IMR-90 (cell line): ENCODE measurements at regions not wholly inside any gene's neighbourhood (a gene's known extent, or its start where the extent isn't known, plus 50 kb on each side); places are given as distances from the start of the nearest gene placed in this dataset.

Experiments
- ATAC-seq: fragments of 200-7000 bp; cut with Tn5 transposase; 2 replicates; pipeline ENCODE4 v1.9.1; 2020; ENCODE audit warnings: low read depth, mild to moderate bottlenecking, moderate library complexity
- BruUV-seq: library from RNA; stranded (reverse); fragments of 400-500 nt; replicated peaks from 2 replicates; lab custom pipeline; 2021; lab: Mats Ljungman, UMichigan
- CTCF ChIA-PET: fragments of 300-600 bp; formaldehyde crosslinking; extraction: SDS; loops from one replicate; lab custom pipeline; 2021; ENCODE audit warnings: antibody characterized with exemption; lab: Yijun Ruan, JAX
- POLR2A ChIA-PET: fragments of 300-600 bp; sonication (Branson Sonifier 250); formaldehyde crosslinking; loops from one replicate; lab custom pipeline; 2022; ENCODE audit warnings: antibody characterized with exemption; ENCODE audit not compliant: unreplicated experiment; lab: Charles Lee
- DNase-seq: peaks from one replicate; pipeline ENCODE4 v3.0.0; 2013
- H2AFZ ChIP-seq: replicated peaks from 2 replicates; pipeline ENCODE3; 2013; ENCODE audit warnings: low read length, mild to moderate bottlenecking; ENCODE audit not compliant: poor library complexity
- H2AK5ac ChIP-seq: 2 replicates; pipeline ENCODE4 v1.6.1; 2013; ENCODE audit warnings: low read depth, low read length, inconsistent platforms
- H2AK9ac ChIP-seq: replicated peaks from 2 replicates; pipeline ENCODE3; 2013; ENCODE audit warnings: mild to moderate bottlenecking, low read depth, low read length, moderate library complexity; ENCODE audit not compliant: poor library complexity
- H2BK120ac ChIP-seq: 2 replicates; pipeline ENCODE4 v1.6.1; 2013; ENCODE audit warnings: low read depth, low read length, inconsistent platforms
- H2BK15ac ChIP-seq: 3 replicates; pipeline ENCODE4 v1.6.1; 2013; ENCODE audit warnings: low read depth, low read length, inconsistent platforms
- H2BK20ac ChIP-seq: 2 replicates; pipeline ENCODE4 v1.6.1; 2013; ENCODE audit warnings: low read depth, mild to moderate bottlenecking, inconsistent platforms, low read length, moderate library complexity
- H2BK5ac ChIP-seq: 2 replicates; pipeline ENCODE4 v1.6.1; 2013; ENCODE audit warnings: mild to moderate bottlenecking, low read depth, low read length, inconsistent platforms; ENCODE audit not compliant: poor library complexity, severe bottlenecking
- H3K14ac ChIP-seq: replicated peaks from 2 replicates; pipeline ENCODE4 v1.6.1; 2013; ENCODE audit warnings: low read depth, low read length, inconsistent platforms
- H3K18ac ChIP-seq: 2 replicates; pipeline ENCODE4 v1.6.1; 2013; ENCODE audit warnings: low read depth, low read length, control low read depth
- H3K23ac ChIP-seq: 2 replicates; pipeline ENCODE4 v1.6.1; 2013; ENCODE audit warnings: low read depth, low read length, inconsistent platforms
- H3K27ac ChIP-seq: 2 replicates; pipeline ENCODE4 v1.5.1; 2013; ENCODE audit warnings: mild to moderate bottlenecking, control low read depth, low read length; ENCODE audit not compliant: insufficient read depth
- H3K27me3 ChIP-seq: 2 replicates; pipeline ENCODE4 v1.6.1; 2013; ENCODE audit warnings: low read length; ENCODE audit not compliant: control insufficient read depth, insufficient read depth
- H3K36me3 ChIP-seq: 2 replicates; pipeline ENCODE4 v1.6.1; 2013; ENCODE audit warnings: low read length, mixed read lengths; ENCODE audit not compliant: control insufficient read depth, insufficient read depth
- H3K4ac ChIP-seq: 2 replicates; pipeline ENCODE4 v1.6.1; 2013; ENCODE audit warnings: low read depth, low read length, inconsistent platforms
- H3K4me1 ChIP-seq: 2 replicates; pipeline ENCODE4 v1.6.1; 2013; ENCODE audit warnings: low read length, mixed read lengths; ENCODE audit not compliant: control insufficient read depth, insufficient read depth
- H3K4me2 ChIP-seq: 2 replicates; pipeline ENCODE4 v1.6.1; 2013; ENCODE audit warnings: low read depth, mild to moderate bottlenecking, control low read depth, low read length, moderate library complexity
- H3K4me3 ChIP-seq: 2 replicates; pipeline ENCODE4 v1.5.1; 2013; ENCODE audit warnings: low read depth, mild to moderate bottlenecking, control low read depth, low read length, moderate library complexity; ENCODE audit not compliant: insufficient read depth
- H3K56ac ChIP-seq: 2 replicates; pipeline ENCODE4 v1.6.1; 2013; ENCODE audit warnings: low read length, inconsistent platforms; ENCODE audit not compliant: insufficient read depth; ENCODE audit errors: extremely low read depth
- H3K79me1 ChIP-seq, 2 experiments: 2 replicates each; pipeline ENCODE4 v1.6.1; 2013; ENCODE audit warnings: low read length in 2 of 2, inconsistent platforms in 1 of 2, low read depth in 1 of 2
- H3K9ac ChIP-seq: 2 replicates; pipeline ENCODE4 v1.6.1; 2013; ENCODE audit warnings: low read depth, low read length, control low read depth
- H3K9me1 ChIP-seq: 2 replicates; pipeline ENCODE4 v1.6.1; 2013; ENCODE audit warnings: low read length, inconsistent platforms; ENCODE audit not compliant: insufficient read depth
- H3K9me3 ChIP-seq: 2 replicates; pipeline ENCODE4 v1.6.1; 2013; ENCODE audit warnings: low read length; ENCODE audit not compliant: control insufficient read depth, insufficient read depth
- H4K20me1 ChIP-seq: 2 replicates; pipeline ENCODE4 v1.6.1; 2013; ENCODE audit warnings: low read length, inconsistent platforms; ENCODE audit not compliant: insufficient read depth
- H4K5ac ChIP-seq: 2 replicates; pipeline ENCODE4 v1.6.1; 2013; ENCODE audit warnings: mild to moderate bottlenecking, low read depth, low read length, control low read depth
- H4K8ac ChIP-seq, 2 experiments: 2 replicates each; pipeline ENCODE4 v1.6.1; 2013; ENCODE audit warnings: low read depth in 2 of 2, low read length in 2 of 2, control low read depth in 1 of 2, inconsistent platforms in 1 of 2
- H4K91ac ChIP-seq: 2 replicates; pipeline ENCODE4 v1.6.1; 2013; ENCODE audit warnings: low read depth, low read length, inconsistent platforms; ENCODE audit not compliant: insufficient read depth
- BHLHE40 ChIP-seq: fragments of 150-350 bp; IDR thresholded peaks from 2 replicates; pipeline ENCODE4 v1.6.1; 2016; ENCODE audit warnings: mild to moderate bottlenecking, low read depth, low read length
- CEBPB ChIP-seq: IDR thresholded peaks from 2 replicates; pipeline ENCODE4 v1.6.1; 2012; ENCODE audit warnings: low read depth, low read length, improper control_type of control experiment
- CHD1 ChIP-seq: IDR thresholded peaks from 2 replicates; pipeline ENCODE4 v1.6.1; 2012; ENCODE audit warnings: low read depth, low read length, improper control_type of control experiment
- FOS ChIP-seq: fragments of 150-350 bp; IDR thresholded peaks from 2 replicates; pipeline ENCODE4 v1.6.1; 2016; ENCODE audit warnings: low read depth, low read length
- MAFK ChIP-seq: IDR thresholded peaks from 2 replicates; pipeline ENCODE4 v1.6.1; 2012; ENCODE audit warnings: low read depth, low read length, improper control_type of control experiment
- MAZ ChIP-seq: IDR thresholded peaks from 2 replicates; pipeline ENCODE4 v1.6.1; 2012; ENCODE audit warnings: low read depth, mild to moderate bottlenecking, low read length, improper control_type of control experiment, moderate library complexity, borderline replicate concordance
- MXI1 ChIP-seq: IDR thresholded peaks from 2 replicates; pipeline ENCODE4 v1.6.1; 2012; ENCODE audit warnings: low read depth, mild to moderate bottlenecking, low read length, moderate library complexity, borderline replicate concordance
- NFE2L2 ChIP-seq: fragments of 150-350 bp; IDR thresholded peaks from 2 replicates; pipeline ENCODE4 v1.6.1; 2016; ENCODE audit warnings: low read depth, mild to moderate bottlenecking, low read length
- POLR2A ChIP-seq: IDR thresholded peaks from 2 replicates; pipeline ENCODE4 v1.6.1; 2012; ENCODE audit warnings: mild to moderate bottlenecking, low read depth, low read length
- RAD21 ChIP-seq: IDR thresholded peaks from 2 replicates; pipeline ENCODE4 v1.6.1; 2012; ENCODE audit warnings: low read length, improper control_type of control experiment
- RFX5 ChIP-seq: IDR thresholded peaks from 2 replicates; pipeline ENCODE4 v1.8.0; 2012; ENCODE audit warnings: low read depth, mild to moderate bottlenecking, low read length, moderate library complexity
- SMC3 ChIP-seq: fragments of 150-350 bp; IDR thresholded peaks from 2 replicates; pipeline ENCODE4 v1.6.1; 2016; ENCODE audit warnings: low read depth, mild to moderate bottlenecking, antibody characterized with exemption, low read length, moderate library complexity
- dilution Hi-C: fragments of 300-500 bp; cut with HindIII; formaldehyde crosslinking; loops from one replicate; pipeline ENCODE4 v1.14.3; 2018; ENCODE audit warnings: low sequenced_read_pairs; ENCODE audit not compliant: unreplicated experiment
- in situ Hi-C: fragments of 300-500 bp; cut with MboI; formaldehyde crosslinking; loops from 3 replicates; pipeline ENCODE4 v1.14.3; 2019; ENCODE audit warnings: low sequenced_read_pairs, inconsistent platforms, mixed read lengths
- intact Hi-C: fragments of 100-400 bp; cut with micrococcal nuclease; formaldehyde crosslinking; loops from 2 replicates; pipeline ENCODE4 v1.10.0; 2022
- TF ChIP-seq, protein P1 (sequence below): fragments of 150-350 bp; IDR thresholded peaks from 2 replicates; pipeline ENCODE4 v1.6.1; 2016; ENCODE audit warnings: low read depth, mild to moderate bottlenecking, low read length, moderate library complexity, borderline replicate concordance
- TF ChIP-seq, protein P2 (sequence below): conservative IDR thresholded peaks from 2 replicates; pipeline ENCODE4 v1.5.1; 2012; ENCODE audit warnings: mild to moderate bottlenecking, low read depth, low read length, improper control_type of control experiment
- TF ChIP-seq, protein P3 (sequence below): fragments of 150-350 bp; IDR thresholded peaks from 2 replicates; pipeline ENCODE4 v1.6.1; 2017; ENCODE audit warnings: mild to moderate bottlenecking, antibody characterized with exemption, low read length, low read depth

DNA sequence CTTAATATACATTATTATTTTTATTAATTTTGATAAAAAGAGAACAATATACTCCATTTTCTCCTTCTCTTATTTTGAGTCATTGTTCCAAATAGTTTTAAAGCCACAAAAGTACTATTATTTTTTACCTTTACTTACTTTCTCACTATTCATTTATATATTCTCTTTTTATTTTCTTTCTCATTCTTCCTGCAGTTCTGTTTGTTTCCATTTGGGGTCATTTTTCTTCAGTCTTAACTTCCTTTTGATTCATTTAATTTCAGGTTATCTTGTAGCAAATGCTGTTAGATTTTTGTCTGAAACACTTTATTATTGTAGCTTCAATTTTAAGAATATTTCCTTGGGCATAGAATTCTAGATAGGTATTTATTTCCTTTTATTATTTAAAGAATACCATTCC lies 438.6 kb upstream of the EPHA5 start:
- H2BK20ac ChIP-seq: no peak overlapping the region
- no peak overlapping the region for H2AFZ ChIP-seq
- H3K56ac ChIP-seq: no peak overlapping the region
- H3K27me3 ChIP-seq: no peaks in the 10 kb centered on the region
- H4K5ac ChIP-seq: no peak overlapping the region
- H3K9me3 ChIP-seq: 0 out of 2 replicates have a peak, but pooled peaks cover 3% of the 10 kb centered on the region
- H3K9me1 ChIP-seq: no peaks in the 10 kb centered on the region
- no peak overlapping the region for H2BK15ac ChIP-seq
- H3K18ac ChIP-seq: no peak overlapping the region
- no peak overlapping the region for H3K14ac ChIP-seq
- TF ChIP-seq BHLHE40: no peak
- TF ChIP-seq CEBPB: no peak
- TF ChIP-seq, protein P1, sequence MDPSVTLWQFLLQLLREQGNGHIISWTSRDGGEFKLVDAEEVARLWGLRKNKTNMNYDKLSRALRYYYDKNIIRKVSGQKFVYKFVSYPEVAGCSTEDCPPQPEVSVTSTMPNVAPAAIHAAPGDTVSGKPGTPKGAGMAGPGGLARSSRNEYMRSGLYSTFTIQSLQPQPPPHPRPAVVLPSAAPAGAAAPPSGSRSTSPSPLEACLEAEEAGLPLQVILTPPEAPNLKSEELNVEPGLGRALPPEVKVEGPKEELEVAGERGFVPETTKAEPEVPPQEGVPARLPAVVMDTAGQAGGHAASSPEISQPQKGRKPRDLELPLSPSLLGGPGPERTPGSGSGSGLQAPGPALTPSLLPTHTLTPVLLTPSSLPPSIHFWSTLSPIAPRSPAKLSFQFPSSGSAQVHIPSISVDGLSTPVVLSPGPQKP: no peak
- TF ChIP-seq, protein P2, sequence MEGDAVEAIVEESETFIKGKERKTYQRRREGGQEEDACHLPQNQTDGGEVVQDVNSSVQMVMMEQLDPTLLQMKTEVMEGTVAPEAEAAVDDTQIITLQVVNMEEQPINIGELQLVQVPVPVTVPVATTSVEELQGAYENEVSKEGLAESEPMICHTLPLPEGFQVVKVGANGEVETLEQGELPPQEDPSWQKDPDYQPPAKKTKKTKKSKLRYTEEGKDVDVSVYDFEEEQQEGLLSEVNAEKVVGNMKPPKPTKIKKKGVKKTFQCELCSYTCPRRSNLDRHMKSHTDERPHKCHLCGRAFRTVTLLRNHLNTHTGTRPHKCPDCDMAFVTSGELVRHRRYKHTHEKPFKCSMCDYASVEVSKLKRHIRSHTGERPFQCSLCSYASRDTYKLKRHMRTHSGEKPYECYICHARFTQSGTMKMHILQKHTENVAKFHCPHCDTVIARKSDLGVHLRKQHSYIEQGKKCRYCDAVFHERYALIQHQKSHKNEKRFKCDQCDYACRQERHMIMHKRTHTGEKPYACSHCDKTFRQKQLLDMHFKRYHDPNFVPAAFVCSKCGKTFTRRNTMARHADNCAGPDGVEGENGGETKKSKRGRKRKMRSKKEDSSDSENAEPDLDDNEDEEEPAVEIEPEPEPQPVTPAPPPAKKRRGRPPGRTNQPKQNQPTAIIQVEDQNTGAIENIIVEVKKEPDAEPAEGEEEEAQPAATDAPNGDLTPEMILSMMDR: no peak
- no peak for TF ChIP-seq SMC3
- no peak for TF ChIP-seq MAFK
- TF ChIP-seq MXI1: no peak
- no peak for TF ChIP-seq RFX5
- no peak for TF ChIP-seq CHD1
- TF ChIP-seq, protein P3, sequence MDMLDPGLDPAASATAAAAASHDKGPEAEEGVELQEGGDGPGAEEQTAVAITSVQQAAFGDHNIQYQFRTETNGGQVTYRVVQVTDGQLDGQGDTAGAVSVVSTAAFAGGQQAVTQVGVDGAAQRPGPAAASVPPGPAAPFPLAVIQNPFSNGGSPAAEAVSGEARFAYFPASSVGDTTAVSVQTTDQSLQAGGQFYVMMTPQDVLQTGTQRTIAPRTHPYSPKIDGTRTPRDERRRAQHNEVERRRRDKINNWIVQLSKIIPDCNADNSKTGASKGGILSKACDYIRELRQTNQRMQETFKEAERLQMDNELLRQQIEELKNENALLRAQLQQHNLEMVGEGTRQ: no peak
- no peak for TF ChIP-seq NFE2L2
- TF ChIP-seq FOS: no peak
- no peak for TF ChIP-seq POLR2A
- no peak for TF ChIP-seq RAD21
- TF ChIP-seq MAZ: no peak
- no peak overlapping the region for H3K27ac ChIP-seq
- H3K4me1 ChIP-seq: no peaks in the 10 kb centered on the region
- no peak overlapping the region for H3K4ac ChIP-seq
- in situ Hi-C loops: no loop called here
- no peaks in the 10 kb centered on the region for H4K20me1 ChIP-seq
- no peak overlapping the region for H3K4me2 ChIP-seq
- ChIA-PET POLR2A (no interaction called here), CTCF (no interaction called here)
- no peak overlapping the region for H4K91ac ChIP-seq
- H3K4me3 ChIP-seq: no peak overlapping the region
- no peaks in the 10 kb centered on the region for H3K79me1 ChIP-seq
- H3K9ac ChIP-seq: no peak overlapping the region
- H2BK120ac ChIP-seq: no peak overlapping the region
- intact Hi-C loops: no loop called here
- no TSS peak for BruUV-seq
- no peaks in the 10 kb centered on the region for H3K36me3 ChIP-seq
- no peak overlapping the region for H2BK5ac ChIP-seq
- H2AK9ac ChIP-seq: no peak overlapping the region
- no peak overlapping the region for H4K8ac ChIP-seq
- H2AK5ac ChIP-seq: no peak overlapping the region
- H3K23ac ChIP-seq: no peak overlapping the region
- ATAC-seq (no peak), DNase-seq (no peak)
- dilution Hi-C loops: no loop called here
